Hepatic stellate cell (primary cell): ENCODE measurements at regions not wholly inside any gene's neighbourhood (a gene's known extent, or its start where the extent isn't known, plus 50 kb on each side); places are given as distances from the start of the nearest gene placed in this dataset.

Experiments used
- DNase-seq: peaks from one replicate; pipeline ENCODE4 v3.0.0; 2011; ENCODE audit warnings: low spot score

DNA sequence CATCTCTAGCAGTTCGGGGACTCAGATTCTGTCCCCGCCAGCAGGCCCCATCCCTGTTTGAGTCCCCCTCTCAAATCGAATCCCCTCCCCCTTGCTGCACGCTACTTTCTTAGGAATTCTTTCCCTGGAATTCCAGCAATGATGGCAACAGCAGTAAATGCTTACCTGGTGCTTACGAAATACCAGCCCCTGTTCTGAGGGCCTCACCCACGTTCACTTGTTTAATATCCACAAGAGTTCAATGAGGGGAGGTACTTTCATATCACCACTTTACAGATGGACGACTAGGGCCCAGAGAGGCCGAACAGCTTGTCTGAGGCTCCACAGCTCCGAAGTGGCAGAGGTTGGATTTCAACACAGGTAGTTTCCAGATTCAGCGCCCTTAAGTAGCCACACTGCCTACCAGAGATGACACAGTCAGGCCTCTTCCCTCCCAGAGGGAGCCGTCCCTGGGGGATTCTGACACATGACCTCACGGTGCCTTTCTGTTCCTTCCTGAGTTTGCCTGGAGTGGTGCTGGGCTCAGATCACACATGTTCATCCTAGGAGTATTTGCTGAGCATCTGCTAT, 120.7 kb upstream of the GSE1 start:
- no peak for DNase-seq

DNA sequence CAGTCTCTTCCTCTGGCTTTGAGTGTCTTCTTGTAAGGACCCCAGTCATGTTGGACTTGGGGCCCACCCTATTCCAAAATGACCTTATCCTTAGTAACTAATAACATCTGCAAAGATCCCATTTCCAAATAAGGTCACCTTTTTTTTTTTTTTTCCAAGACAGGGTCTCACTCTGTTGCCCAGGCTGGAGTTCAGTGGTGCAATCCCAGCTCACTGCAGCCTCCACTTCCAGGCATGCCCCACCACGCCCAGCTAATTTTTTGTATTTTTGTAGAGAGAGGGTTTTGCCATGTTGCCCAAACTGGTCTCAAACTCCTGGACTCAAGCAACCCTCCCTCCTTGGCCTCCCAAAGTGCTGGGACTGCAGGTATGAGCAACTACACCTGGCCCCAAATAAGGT, 118.8 kb upstream of the GSE1 start:
- DNase-seq = no peak

DNA sequence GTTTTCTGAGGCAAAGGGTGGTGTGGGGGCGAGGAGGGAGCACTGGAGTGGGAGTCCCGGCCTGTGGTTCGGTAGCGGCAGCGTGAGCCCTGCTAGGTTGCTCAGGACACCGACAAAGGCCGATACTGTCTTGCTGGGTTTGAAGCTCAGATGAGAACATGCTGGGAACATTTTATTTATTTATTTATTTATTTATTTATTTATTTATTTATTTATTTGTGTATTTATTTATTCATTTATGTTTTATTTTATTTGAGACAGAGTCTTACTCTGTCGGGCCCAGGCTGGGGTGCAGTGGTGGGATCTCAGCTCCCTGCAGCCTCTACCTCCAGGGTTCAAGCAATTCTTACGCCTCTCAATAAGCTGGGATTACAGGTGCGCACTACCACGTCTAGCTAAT, 117.9 kb upstream of the GSE1 start:
- no peak for DNase-seq

DNA sequence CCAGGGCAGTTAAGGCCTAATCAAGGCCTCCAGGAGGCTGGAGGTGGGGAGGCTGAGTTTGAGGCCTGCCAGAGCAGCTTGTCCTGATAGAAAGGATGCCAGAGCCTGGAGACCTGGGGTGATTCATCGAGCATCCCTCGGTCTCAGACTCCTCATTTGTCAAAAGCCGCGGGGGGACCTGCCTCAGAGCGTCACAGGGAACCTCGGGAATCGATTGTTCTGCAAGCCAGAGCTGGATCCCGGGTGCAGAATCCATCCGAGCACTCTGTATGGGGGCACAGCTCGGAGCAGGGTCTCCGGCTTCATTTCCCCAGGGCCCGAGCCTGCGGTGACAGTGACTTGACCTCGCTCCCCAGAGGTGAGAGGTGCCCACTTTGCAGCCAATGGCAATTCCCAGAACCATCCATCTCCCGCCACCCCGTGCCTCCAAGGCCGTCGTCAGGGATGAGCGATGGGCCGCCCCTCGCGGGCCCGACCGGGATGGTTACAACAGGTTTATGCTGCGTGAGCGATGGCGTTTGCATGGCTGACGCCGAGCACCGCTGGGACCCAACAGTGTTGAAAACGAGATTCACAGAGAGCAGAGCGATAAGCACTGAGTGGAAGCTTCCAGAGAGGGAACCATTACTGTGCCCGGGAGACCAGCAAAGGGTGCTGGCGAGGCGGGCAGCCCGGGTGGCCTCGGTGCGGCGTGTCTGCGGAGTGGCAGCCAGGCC, 117.1 kb upstream of the GSE1 start:
- no peak for DNase-seq

DNA sequence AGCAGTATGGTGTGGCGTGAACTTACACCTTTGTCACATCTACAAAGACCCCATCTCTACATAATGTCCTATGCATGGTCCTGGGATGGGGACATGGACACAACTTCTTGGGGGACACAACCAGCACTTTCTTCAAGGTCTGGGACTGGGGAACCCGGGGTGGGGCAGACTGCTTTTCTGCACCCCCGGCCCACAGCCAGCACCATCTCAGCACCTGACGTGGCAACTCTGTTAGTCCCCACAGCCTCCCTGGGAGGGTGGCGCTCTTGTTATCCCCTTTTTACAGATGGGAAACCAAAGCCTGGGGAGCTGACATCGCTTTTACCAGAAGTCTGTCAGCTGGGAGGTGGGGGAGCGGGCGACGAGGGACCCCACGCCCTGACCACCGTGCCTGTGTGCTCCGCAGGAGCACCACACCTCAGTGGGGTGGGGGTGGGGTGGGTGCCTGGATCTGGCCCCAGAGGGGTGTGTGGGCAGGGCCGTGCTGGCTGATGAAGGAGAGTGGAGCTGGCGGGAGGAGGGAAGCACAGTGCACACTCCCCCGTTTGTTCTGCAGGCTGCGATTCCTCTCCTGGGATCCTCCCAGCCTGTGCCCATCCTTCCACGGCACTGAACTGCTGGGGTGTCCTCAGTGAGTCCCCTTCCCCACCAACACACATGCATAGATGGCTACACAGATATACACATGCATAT, 115.4 kb upstream of the GSE1 start:
- DNase-seq = no peak

DNA sequence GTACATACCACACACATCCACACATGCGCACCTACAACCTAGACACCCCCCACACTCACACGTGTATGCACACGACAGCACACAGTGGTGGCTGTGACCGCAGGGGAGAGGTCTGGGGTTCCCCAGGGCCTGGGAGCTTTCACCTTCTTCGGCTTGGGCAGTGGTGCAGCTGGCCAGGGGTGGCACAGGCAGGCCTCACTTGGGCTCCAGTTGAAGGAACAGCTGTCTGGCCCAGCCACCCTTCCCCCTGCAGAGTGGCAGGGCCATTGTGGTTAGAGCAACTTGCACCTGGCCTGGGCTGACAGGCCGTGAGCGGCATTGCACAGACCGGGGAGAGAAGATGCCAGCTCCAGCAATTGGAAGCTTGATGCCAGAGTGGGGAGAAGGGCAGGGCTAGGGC, 114.5 kb upstream of the GSE1 start:
- DNase-seq = no peak

DNA sequence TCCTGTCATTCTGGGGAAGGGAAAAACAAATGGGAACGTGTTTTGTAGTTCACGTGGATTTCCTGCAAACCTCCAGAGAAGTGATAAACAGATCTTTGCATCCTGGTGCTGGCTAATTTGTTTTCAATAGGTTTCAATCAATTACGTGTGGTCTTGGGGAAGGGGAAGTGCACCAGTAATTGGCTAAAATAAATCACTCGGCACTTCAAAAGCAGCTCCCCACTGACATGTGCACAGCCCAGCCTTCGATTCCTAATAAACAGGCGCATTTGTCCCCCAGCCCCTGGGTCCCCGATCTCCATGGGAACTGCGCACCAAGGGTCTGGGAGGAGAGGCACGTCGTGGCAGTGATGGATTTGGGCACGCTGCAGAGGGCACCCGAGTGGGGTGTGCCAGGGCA, 112.9 kb upstream of the GSE1 start:
- no peak for DNase-seq

DNA sequence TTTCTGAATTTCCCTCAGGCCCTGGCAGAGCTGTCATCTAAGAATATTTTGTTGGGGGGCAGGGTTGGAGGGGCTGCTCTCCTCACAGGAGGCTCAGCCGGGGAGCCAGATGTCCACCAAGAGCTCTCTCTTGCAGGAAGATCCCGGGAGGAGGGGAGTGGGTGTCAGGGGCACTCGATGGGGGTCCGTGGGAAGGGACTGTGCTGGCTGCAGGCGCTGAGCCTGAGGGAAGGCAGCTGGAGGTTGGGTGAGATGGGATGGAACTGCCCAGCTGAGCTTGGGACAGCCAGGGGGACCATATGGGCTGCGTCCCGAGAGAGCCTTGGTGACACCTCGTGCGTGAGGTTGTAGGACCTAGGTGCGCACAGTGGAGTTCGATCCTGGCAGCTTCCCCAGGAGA, 111.2 kb upstream of the GSE1 start:
- DNase-seq = no peak

DNA sequence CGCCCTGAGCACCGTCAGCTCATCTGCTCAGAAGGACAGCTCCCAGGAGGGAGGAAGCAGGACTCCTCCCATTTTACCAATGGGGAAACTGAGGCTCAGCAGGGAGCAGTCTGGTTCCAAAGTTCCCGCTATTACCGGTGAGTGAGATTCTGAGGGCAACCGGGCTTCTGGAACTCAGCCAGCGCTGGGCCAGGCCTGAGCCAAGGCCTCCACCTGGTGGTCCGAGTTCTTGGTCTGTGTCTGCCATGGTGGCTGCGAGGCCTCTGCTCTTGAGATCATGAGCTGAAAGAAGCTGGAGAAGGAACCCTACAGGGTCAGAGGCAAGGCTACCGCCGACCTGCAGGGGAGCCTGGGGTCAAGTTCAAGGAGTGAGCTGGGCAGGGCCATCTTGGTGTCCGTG, 110.8 kb upstream of the GSE1 start:
- DNase-seq = no peak

DNA sequence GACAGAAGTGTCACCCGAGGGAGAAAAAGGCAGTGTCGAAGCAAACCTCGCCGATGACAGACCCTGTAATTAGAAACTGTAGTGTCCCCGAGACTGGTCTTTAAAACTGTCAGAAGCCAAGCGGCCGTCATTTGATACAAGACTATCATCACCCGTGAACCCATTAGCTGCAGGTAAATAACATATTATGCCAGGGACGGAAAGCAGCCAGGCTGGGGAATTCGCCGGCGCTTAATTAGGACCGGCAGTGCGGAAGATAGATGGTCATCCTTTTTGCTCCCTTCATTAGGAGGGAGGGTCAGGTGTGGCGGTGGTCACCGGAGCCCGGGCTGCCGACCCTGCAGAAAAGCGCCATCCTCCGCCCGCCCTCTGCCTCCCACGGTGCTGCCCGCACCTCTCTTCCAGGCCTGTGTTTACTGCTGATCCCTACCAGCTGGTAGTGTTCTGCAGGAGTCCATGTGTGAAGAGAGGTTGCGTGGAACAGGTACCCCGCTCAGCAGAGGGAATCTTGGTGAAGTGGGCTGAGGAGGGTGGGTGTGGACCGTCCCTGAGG, 109.4 kb upstream of the GSE1 start:
- no peak for DNase-seq

DNA sequence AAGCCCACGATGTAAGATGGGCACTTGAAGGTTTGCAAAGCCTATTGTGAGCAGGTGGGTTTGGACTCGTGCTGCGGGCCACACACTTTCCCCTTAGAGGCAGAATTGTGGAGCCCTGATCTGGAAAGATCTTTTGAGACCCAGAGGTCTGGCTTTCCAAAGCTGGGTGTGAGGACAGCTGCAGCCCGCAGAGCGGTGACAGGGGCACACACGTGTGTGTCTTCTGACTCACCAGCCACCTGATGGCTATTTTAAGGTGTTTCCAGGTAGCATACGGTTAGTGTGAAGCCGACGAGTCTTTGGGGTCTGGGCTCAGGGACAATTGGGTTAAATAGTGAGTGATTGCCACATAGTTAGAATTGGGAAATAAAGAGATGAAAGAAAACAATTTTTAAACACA, 108.9 kb upstream of the GSE1 start:
- DNase-seq = no peak

DNA sequence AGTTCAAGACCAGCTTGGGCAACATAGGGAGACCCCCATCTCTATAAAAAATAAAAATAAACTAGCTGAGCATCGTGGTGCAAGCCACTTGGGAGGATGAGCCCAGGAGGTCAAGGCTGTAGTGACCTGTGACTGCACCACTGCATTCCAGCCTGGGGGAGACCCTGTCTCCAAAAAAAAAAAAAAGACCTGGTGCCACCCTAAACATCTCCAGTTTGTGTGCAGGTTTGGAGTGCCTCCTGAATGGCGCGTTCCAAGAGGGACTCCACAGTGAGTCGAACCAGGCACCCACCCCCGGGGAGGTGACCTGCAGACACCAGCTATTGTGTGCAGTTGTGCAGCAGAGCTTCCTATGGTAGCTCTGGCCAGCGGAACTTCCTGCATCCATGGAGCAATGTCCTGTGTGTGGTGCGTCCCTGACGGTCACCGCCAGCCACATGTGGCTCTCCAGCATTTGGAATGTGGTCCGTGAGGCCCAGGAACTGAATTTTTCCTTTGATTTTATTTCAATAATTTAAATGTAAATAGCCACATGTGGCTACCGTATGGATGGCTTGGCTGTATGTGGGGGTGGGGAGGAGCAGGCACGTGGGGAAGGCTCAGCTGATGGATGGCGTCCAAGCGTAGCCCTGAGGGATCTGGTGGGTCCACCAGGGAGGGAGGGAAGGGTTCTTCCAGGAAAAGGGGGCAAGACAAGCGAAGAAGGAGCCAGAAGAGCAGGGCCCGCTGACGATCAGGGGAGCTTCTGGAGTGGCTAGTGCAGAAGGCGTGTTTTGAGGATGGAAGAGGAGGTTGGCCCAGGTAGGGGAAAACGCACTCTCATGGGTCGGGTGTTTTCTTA, 107.1 kb upstream of the GSE1 start:
- DNase-seq = no peak

DNA sequence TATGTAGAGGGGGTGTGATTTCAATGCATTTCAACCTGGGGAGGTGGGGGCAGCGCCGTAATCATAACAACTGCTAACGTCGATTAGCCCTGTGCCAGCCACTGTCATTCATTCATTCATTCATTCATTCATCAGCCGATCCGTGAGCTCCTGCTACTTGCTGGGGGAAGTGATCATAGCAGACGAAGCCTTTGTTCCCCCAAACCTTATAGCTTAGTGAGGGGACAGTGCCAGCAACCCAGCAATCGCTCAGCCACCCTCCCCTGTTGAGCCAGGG, 106.5 kb upstream of the GSE1 start:
- no peak for DNase-seq

DNA sequence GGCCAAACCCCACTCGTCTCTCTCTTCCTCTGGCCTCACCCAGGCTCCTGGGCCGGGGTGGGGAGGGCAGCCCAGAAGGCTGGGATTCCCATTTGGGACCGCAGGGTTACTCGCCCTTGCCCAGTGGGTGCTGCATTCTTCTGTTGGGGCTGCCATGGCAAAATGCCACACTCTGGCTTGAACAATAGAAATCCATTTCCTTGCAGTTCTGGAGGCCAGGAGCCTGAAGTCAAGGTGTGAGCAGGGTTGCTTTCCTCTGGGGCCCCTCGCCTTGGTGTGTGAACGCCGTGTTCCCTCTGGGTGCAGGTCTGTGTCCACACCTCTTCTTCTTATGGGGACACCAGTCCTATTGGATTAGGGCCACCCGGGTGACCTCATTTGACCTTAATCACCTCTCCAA, 105.8 kb upstream of the GSE1 start:
- DNase-seq = no peak

DNA sequence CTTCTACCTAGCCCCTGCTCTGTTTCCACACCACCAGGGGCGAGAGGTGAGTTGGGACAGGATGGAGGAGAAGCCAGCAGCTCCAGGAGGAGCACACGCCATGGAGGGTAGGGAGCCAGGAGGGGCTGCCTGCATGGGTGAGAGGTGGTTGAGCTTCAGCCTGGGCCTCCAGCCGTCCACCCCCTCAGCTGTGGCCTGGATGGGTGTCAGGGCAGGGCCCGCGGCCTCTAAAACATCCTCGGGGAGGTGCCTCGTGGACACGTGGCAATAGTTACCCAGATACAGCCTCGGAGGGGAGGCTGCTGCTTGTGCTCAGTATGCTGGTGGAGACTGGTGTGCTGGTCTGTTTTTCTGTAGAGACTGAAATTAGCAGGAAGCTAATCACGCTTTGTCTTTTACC, 104.7 kb upstream of the GSE1 start:
- DNase-seq = no peak

DNA sequence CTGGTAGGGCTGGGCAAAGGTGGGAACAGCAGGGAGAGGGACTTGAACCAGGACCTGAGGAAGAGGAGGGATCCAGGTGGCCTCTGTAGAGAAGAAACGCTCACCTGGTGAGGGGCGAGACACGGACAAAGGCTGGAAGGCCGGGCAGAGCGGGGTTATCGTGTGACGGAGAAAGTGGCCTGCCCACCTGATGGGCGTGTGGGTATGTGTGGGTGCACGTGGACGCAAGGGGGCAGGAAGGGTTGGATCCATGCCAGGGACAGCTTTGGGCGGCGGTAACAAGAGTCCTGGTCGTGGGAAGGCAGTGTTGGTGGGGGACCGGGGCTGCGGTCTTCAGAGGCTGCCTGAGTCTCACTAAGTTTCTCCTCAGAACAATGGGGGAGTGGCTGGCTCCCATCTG, 104.1 kb upstream of the GSE1 start:
- DNase-seq = no peak

DNA sequence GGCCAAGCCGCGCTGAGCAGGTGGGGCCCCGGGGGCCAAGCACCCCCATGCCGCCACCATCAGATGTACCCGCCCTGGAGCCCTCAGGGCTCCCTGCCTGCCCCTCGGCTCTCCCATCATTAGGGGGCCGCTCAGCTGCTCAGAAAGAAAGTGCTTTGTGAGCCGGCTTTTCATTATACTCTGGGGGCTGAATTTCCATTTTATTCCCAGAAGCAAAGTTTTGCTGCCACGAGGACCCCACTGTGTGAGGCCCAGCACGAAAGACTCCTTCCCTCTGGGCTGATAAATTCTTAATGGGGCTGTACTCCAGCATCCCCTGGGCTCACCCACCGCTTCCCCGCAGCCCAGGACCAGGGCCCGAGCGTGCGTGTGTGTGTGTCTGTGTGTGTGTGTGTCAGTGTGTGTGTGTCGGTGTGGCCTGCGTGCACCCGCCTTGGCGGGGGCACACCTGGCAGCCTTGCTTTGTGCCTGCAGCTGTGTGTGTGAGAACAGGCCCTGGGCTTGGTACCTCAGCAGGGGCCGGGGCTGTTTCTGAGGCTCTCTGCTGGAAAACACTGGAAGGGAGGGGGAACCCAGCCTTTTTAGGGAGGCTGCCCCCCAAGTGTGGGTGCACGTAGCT, 103.0 kb upstream of the GSE1 start:
- DNase-seq = no peak

DNA sequence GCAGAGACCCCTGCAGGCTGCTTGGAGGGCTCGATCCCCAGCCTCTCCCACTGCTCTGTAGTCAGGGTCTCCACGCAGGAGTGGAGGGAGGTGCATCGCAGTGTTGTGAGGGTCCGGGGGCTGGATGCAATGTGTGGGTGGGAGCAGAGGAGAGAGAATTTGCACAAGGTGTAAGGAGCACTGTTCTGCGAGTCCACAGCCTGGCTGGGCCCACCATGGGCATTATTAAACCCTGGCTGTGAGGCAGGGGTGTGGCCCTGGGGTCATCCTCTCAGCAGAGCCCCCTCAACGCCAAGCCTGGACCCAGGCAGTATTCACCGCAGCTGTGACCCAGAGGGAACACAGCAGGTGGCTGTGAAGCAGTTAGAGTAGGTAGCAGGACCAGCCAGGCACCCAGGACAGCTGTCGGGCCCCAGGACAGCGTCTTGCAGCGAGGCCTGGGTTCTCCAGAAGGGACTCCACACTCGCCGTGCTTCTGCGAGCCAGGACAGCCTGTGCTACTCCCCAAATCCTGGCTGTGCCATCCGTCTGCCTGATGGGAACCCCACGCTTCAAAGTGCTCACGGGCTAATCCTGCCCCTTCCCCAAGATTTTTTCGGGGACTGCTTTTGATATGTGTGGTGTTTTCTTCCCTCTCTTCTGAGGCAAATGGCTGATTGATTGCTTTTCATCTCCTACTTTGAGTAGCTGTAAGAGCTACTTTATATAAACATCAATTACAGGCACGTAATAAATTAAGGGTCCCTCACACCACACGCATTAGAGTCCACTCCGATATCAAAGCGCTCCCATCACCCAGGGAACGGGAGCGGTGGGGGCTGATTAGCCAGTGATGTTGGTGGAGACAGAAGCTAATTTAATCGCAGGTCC, 100.9 kb upstream of the GSE1 start:
- no peak for DNase-seq

DNA sequence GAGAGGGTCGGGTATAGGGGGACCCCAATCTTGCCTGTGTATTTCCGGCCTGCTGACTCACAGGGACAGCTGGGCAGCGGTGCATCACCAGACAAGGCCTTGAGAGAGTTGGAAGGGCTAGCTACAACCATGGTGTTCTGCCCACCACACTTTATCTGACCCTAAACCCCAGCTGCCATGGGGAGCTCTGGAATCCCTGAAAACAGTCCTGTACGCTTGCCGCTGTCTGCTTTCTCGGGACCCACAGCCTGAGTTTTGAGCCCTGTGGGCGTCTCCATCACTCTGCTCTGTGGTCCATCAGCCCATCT, 100.4 kb upstream of the GSE1 start:
- DNase-seq = no peak

DNA sequence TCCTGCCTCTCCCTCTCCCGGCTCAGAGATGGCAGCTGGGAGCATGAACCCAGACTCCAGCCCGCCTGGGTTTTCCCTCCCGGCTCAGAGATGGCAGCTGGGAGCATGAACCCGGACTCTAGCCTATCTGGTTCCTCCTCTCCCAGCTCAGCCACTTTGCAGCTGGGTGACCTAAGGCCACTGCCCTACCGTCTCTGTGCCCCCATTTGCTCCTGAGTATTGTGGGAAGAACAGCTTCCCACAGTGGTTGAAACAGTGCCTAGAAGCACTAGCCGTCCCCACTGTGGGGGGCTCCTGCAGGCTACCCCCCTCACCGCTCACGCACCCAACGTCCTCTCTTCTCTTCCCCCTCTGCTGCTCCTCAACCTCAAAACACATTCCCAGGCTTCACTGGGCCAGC, 99.9 kb upstream of the GSE1 start:
- DNase-seq = no peak

DNA sequence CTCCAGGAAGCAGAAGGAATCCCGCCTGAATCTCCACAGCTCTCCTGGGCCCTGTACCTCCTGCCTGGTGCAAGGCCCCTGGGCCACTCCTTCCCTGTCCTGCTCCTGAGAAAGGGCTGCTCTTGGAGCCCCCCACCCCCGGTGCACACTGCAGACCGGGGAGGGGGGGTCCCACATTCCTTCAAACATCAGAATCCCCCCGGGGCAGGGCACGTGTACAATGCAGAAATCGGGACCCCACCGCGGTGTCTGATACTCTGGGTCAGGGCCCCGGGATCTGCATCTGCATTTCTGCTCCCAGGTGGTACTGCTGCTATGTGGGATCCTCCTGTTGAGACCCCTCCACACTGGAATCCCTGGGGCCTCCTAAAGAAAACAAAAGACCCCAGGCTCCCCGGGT, 99.5 kb upstream of the GSE1 start:
- DNase-seq = no peak

DNA sequence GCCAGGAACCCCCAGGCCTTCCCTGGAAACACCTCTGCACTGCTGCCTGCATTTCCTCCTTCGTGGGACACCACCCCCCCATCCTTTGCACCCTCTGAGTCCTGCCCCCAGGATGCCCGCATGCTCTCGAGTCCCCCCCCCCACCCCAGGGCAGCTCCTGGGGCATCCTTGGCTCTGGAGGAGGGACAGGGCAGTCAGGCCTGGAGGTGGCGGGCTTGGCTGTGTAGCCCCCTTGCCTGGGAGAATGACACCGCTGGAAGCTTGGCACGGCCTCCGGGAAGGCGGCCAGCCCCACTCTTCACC, 98.9 kb upstream of the GSE1 start:
- DNase-seq = no peak
